ENCODE measurements at regions not wholly inside any gene's neighbourhood (a gene's known extent, or its start where the extent isn't known, plus 50 kb on each side); places are given as distances from the start of the nearest gene placed in this dataset.

DNA sequence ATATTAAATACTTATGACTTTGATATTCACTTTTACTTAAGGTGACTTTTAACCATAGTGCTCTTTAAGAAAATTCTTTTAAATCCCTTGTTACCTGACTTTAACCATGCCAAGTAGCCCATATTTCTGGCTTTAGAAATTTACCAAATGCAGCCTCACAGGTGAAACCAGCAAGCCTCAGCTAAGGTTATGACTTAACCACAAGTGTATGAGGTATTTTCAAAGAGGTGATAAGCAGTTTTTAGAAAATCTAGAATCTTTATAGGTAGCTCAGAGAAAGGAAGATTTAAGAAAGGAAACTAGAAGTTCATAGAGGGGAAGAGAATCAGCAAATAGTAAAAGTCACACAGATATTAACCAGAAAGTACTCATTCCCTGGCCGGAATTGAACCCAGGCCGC lies 661.9 kb upstream of the GJE1 start:
- Histone ChIP-seq H3K27ac (no peak overlapping the region), H3K27me3 (no peaks in the 10 kb centered on the region), H3K4me1 (no peaks in the 10 kb centered on the region), H3K9me3 (no peaks in the 10 kb centered on the region), H3K4me3 (no peak overlapping the region), H3K36me3 (no peaks in the 10 kb centered on the region)
- TF ChIP-seq EP300 (IDR thresholded peaks at IDR 0.05) (no peak), POLR2A (IDR thresholded peaks at IDR 0.05) (no peak), POLR2AphosphoS5 (IDR thresholded peaks at IDR 0.05) (no peak)
- TF ChIP-seq, protein P1, sequence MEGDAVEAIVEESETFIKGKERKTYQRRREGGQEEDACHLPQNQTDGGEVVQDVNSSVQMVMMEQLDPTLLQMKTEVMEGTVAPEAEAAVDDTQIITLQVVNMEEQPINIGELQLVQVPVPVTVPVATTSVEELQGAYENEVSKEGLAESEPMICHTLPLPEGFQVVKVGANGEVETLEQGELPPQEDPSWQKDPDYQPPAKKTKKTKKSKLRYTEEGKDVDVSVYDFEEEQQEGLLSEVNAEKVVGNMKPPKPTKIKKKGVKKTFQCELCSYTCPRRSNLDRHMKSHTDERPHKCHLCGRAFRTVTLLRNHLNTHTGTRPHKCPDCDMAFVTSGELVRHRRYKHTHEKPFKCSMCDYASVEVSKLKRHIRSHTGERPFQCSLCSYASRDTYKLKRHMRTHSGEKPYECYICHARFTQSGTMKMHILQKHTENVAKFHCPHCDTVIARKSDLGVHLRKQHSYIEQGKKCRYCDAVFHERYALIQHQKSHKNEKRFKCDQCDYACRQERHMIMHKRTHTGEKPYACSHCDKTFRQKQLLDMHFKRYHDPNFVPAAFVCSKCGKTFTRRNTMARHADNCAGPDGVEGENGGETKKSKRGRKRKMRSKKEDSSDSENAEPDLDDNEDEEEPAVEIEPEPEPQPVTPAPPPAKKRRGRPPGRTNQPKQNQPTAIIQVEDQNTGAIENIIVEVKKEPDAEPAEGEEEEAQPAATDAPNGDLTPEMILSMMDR (IDR thresholded peaks at IDR 0.05), result no peak
- DNase-seq (ENCODE audit: low spot score in 2 of 2), result no peak
- WGBS, result 93% methylated on average over 2 of the region's 2 CpGs

DNA sequence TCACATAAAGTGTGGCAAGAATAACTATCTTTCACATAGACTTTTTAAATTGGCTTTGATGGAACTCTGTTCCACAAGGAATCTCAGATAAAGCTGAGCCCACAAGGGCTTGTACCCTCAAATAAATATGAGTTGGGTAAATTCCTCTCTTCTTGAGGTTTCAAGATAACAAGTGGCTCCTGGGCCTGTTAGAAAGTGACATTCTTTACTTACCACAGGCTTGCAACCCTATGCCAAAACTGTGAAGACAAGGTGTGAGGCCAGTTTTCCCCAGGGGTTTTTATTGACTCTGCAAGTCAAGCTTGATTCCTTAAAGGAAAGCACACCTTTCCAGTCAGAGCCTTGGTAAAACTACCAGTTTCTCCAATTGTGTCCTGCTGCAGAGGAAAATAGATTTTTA lies 664.8 kb upstream of the GJE1 start:
- H3K4me3 ChIP-seq, result no peak overlapping the region
- no peak for DNase-seq (ENCODE audit: low spot score in 2 of 2)
- H3K27ac ChIP-seq, result no peak overlapping the region
- no peaks in the 10 kb centered on the region for H3K36me3 ChIP-seq
- no peaks in the 10 kb centered on the region for H3K27me3 ChIP-seq
- H3K9me3 ChIP-seq, result no peaks in the 10 kb centered on the region
- no peaks in the 10 kb centered on the region for H3K4me1 ChIP-seq
- TF ChIP-seq, protein P1 (IDR thresholded peaks at IDR 0.05), result no peak
- TF ChIP-seq POLR2AphosphoS5 (IDR thresholded peaks at IDR 0.05) (no peak), EP300 (IDR thresholded peaks at IDR 0.05) (no peak), POLR2A (IDR thresholded peaks at IDR 0.05) (no peak)

DNA sequence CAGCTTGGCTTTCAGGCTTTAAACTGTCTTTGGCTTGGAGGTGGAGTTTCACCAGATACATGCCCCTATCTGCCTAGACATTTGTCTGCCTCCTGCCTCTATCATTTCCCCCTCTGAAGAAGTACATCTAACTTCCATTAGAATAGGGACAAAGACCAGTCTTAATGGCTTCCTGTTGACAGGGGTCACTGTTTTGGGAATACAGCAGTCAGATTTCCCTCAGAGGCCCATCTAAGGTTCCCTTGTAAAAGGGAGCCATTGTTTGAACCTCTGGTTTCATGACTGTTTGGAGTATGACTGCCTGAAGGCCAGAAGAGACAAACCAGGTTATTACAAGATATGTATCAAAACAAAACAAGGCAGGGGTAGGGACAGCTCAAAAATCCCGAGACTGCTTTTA lies 665.7 kb upstream of the GJE1 start:
- no peak overlapping the region for H3K4me3 ChIP-seq
- no peak overlapping the region for H3K27ac ChIP-seq
- no peaks in the 10 kb centered on the region for H3K27me3 ChIP-seq
- H3K9me3 ChIP-seq, result no peaks in the 10 kb centered on the region
- H3K4me1 ChIP-seq, result no peaks in the 10 kb centered on the region
- TF ChIP-seq POLR2AphosphoS5 (IDR thresholded peaks at IDR 0.05), result no peak
- no peak for TF ChIP-seq POLR2A (IDR thresholded peaks at IDR 0.05)
- TF ChIP-seq EP300 (IDR thresholded peaks at IDR 0.05), result no peak
- TF ChIP-seq, protein P1 (IDR thresholded peaks at IDR 0.05), result no peak
- 71% methylated on average over 1 of the region's 1 CpG for WGBS
- no peaks in the 10 kb centered on the region for H3K36me3 ChIP-seq
- no peak for DNase-seq (ENCODE audit: low spot score in 2 of 2)

DNA sequence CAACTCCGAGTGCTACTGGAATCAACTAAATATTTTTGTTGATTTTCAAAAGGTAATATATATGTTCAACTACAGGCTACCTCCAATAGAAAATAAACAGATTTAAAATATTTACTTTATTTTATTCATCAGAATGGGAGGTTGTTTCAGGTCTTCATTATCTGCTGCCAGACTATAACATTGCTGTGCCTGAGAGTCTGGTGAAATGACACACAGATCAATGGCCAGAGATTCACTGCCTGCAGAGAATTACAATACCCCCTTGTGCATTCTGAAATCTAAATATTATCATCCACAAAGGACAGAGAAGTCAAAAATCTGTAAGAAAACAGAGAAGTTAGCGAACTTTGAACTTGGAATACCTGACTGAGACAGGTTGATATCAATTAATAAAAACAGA lies 667.8 kb upstream of the GJE1 start:
- TF ChIP-seq, protein P1 (IDR thresholded peaks at IDR 0.05), result no peak
- TF ChIP-seq POLR2A (IDR thresholded peaks at IDR 0.05) (no peak), EP300 (IDR thresholded peaks at IDR 0.05) (no peak), POLR2AphosphoS5 (IDR thresholded peaks at IDR 0.05) (no peak)
- Histone ChIP-seq H3K4me1 (no peaks in the 10 kb centered on the region), H3K27ac (no peak overlapping the region), H3K9me3 (no peaks in the 10 kb centered on the region), H3K4me3 (no peak overlapping the region), H3K27me3 (no peaks in the 10 kb centered on the region), H3K36me3 (no peaks in the 10 kb centered on the region)
- DNase-seq (ENCODE audit: low spot score in 2 of 2), result no peak
- WGBS, result 84% methylated on average over 2 of the region's 2 CpGs

DNA sequence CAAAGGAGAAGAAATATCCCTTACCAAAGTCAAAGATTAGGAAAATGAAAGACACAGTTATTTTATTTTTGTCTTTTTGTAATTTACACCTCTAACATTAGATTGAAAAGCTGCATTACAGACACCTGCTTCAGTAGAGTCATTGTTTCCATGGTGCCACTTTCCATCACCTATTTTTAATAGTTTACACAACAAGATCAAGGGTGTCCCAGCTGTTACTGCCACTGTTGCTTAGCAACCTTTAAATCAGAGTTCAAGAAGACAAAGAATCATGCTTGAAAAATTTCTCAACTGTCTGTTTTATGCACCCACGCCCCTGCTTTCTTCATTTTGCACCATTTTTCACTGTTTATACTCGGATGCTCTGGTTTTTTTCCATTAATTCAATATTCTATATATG lies 668.2 kb upstream of the GJE1 start:
- Histone ChIP-seq H3K4me1 (no peaks in the 10 kb centered on the region), H3K4me3 (no peak overlapping the region), H3K36me3 (no peaks in the 10 kb centered on the region), H3K9me3 (no peaks in the 10 kb centered on the region), H3K27me3 (no peaks in the 10 kb centered on the region), H3K27ac (no peak overlapping the region)
- WGBS, result 47% methylated on average over 2 of the region's 2 CpGs
- no peak for DNase-seq (ENCODE audit: low spot score in 2 of 2)
- TF ChIP-seq, protein P1 (IDR thresholded peaks at IDR 0.05), result no peak
- no peak for TF ChIP-seq POLR2AphosphoS5 (IDR thresholded peaks at IDR 0.05)
- TF ChIP-seq POLR2A (IDR thresholded peaks at IDR 0.05), result no peak
- TF ChIP-seq EP300 (IDR thresholded peaks at IDR 0.05), result no peak
